GM12878 (cell line): ENCODE measurements at regions not wholly inside any gene's neighbourhood (a gene's known extent, or its start where the extent isn't known, plus 50 kb on each side); places are given as distances from the start of the nearest gene placed in this dataset.

ENCODE experiments used
- POLR2A ChIP-seq: IDR thresholded peaks from 2 replicates; pipeline ENCODE4 v1.6.1; 2011; ENCODE audit warnings: low read depth, mild to moderate bottlenecking, low read length
- SUZ12 ChIP-seq: fragments of 200-600 bp; sonication (generic); IDR thresholded peaks from one replicate; pipeline ENCODE4 v1.6.1; 2018; ENCODE audit warnings: antibody characterized with exemption, mild to moderate bottlenecking; ENCODE audit not compliant: unreplicated experiment
- TF ChIP-seq, protein P1 (sequence below), 3 experiments: IDR thresholded peaks in 2 of 3; conservative IDR thresholded peaks in 1 of 3; 2 replicates each; pipeline ENCODE4 v1.5.1; 2011; ENCODE audit warnings: low read depth in 3 of 3, low read length in 3 of 3, mild to moderate bottlenecking in 3 of 3, control low read depth in 2 of 3, moderate library complexity in 2 of 3, inconsistent platforms in 1 of 3, mixed read lengths in 1 of 3; ENCODE audit not compliant: control insufficient read depth in 2 of 3, insufficient read depth in 1 of 3; ENCODE audit errors: extremely low read depth in 1 of 3

DNA sequence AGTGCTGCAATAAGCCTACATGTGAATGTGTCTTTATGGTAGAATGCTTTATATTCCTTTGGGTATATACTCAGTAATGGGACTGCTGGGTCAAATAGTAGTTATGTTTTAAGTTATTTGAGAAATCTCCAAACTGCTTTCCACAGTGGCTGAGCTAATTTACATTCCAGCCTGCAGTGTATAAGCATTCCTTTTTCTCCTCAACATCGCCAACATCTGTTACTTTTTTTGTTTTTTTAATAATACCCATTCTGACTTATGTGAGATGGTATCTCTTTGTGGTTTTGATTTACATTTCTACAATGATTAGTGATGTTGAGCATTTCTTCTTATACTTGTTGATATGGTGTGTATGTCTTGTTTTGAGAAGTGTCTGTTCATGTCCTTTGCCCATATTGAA, 1186.2 kb downstream of the BCL11B start:
- TF ChIP-seq, protein P1, sequence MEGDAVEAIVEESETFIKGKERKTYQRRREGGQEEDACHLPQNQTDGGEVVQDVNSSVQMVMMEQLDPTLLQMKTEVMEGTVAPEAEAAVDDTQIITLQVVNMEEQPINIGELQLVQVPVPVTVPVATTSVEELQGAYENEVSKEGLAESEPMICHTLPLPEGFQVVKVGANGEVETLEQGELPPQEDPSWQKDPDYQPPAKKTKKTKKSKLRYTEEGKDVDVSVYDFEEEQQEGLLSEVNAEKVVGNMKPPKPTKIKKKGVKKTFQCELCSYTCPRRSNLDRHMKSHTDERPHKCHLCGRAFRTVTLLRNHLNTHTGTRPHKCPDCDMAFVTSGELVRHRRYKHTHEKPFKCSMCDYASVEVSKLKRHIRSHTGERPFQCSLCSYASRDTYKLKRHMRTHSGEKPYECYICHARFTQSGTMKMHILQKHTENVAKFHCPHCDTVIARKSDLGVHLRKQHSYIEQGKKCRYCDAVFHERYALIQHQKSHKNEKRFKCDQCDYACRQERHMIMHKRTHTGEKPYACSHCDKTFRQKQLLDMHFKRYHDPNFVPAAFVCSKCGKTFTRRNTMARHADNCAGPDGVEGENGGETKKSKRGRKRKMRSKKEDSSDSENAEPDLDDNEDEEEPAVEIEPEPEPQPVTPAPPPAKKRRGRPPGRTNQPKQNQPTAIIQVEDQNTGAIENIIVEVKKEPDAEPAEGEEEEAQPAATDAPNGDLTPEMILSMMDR (IDR thresholded peaks at IDR 0.05 in 2 of 3, conservative IDR thresholded peaks at IDR 0.05 in 1 of 3; ENCODE audit: control insufficient read depth in 2 of 3, extremely low read depth in 1 of 3, insufficient read depth in 1 of 3, low read depth in 3 of 3, low read length in 3 of 3): no peak
- TF ChIP-seq POLR2A (no peak), SUZ12 (no peak)
